ENCODE measurements at regions not wholly inside any gene's neighbourhood (a gene's known extent, or its start where the extent isn't known, plus 50 kb on each side); places are given as distances from the start of the nearest gene placed in this dataset.
"Not testable (repeated sequence)": the region's sequence is repeated elsewhere in the genome, so short reads cannot be mapped to it uniquely, and the experiment has no call there.

DNA sequence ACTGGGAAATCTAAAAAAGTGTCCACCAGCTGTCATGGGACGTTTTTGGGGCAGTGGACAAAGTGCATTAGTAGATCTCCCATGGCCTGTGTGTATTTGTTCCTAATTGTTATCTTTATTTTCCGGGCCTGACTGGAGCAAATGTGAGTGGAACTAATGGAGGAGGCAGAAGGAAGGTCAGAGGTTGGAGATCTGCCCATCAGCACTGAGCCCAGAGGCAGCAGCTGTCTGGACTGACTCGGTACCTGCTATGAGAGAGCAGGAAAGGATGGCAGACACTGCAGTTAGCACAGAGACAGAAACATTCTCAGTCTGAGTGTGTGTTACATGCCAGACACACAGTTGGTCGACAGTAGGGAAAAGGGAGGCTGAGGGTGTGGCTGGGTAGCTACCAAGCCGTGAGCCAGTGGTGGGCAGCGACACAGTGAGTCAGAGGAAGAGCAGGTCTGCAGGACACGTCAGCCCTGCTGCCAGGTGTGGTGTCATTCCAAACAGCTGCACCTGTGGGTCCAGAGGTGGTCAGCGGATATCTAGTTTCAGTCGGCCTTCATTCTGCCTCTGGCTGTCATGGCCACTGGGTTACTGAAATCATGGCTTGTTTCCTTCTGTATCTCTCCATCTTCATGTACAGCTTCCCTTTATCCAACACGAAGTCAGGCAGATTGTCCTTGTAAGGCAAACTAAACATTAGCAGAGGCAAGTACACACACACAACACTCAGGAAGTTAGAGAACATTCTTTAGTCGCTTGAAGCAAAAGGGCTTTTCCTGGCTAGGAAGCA is 196.4 kb downstream of the SPATA31A7 start:
- TF ChIP-seq, protein P1, sequence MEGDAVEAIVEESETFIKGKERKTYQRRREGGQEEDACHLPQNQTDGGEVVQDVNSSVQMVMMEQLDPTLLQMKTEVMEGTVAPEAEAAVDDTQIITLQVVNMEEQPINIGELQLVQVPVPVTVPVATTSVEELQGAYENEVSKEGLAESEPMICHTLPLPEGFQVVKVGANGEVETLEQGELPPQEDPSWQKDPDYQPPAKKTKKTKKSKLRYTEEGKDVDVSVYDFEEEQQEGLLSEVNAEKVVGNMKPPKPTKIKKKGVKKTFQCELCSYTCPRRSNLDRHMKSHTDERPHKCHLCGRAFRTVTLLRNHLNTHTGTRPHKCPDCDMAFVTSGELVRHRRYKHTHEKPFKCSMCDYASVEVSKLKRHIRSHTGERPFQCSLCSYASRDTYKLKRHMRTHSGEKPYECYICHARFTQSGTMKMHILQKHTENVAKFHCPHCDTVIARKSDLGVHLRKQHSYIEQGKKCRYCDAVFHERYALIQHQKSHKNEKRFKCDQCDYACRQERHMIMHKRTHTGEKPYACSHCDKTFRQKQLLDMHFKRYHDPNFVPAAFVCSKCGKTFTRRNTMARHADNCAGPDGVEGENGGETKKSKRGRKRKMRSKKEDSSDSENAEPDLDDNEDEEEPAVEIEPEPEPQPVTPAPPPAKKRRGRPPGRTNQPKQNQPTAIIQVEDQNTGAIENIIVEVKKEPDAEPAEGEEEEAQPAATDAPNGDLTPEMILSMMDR (IDR thresholded peaks at IDR 0.05), result not testable (repeated sequence)
- not testable (repeated sequence) for TF ChIP-seq POLR2A (IDR thresholded peaks at IDR 0.05)
